Activated CD4-positive, alpha-beta T cell treated with anti-CD3 and anti-CD28 coated beads, Interleukin-2, amount 10 ng/mL, durations not matched to agents 24 days and 14 days (primary cell): ENCODE measurements at regions not wholly inside any gene's neighbourhood (a gene's known extent, or its start where the extent isn't known, plus 50 kb on each side); places are given as distances from the start of the nearest gene placed in this dataset.
"Not testable (repeated sequence)": the region's sequence is repeated elsewhere in the genome, so short reads cannot be mapped to it uniquely, and the experiment has no call there.

Experiments
- DNase-seq: peaks from one replicate; pipeline ENCODE4 v3.0.0; 2022
- H3K27ac Mint-ChIP-seq: one replicate; pipeline ENCODE4 v1.8.0; 2022; ENCODE audit warnings: mild to moderate bottlenecking, mixed read lengths
- H3K27me3 Mint-ChIP-seq: one replicate; pipeline ENCODE4 v1.8.0; 2022; ENCODE audit warnings: mixed read lengths
- H3K36me3 Mint-ChIP-seq: one replicate; pipeline ENCODE4 v1.8.0; 2022; ENCODE audit warnings: low read depth, mild to moderate bottlenecking, mixed read lengths
- H3K4me1 Mint-ChIP-seq: one replicate; pipeline ENCODE4 v1.8.0; 2021; ENCODE audit warnings: mixed read lengths
- H3K4me3 Mint-ChIP-seq: one replicate; pipeline ENCODE4 v1.8.0; 2022; ENCODE audit warnings: mild to moderate bottlenecking, moderate library complexity, mixed read lengths
- H3K9me3 Mint-ChIP-seq: one replicate; pipeline ENCODE4 v1.8.0; 2021; ENCODE audit warnings: mixed read lengths
- intact Hi-C: fragments of 100-400 bp; cut with micrococcal nuclease; formaldehyde crosslinking; loops from one replicate; pipeline ENCODE4 v1.15.1; 2023

DNA sequence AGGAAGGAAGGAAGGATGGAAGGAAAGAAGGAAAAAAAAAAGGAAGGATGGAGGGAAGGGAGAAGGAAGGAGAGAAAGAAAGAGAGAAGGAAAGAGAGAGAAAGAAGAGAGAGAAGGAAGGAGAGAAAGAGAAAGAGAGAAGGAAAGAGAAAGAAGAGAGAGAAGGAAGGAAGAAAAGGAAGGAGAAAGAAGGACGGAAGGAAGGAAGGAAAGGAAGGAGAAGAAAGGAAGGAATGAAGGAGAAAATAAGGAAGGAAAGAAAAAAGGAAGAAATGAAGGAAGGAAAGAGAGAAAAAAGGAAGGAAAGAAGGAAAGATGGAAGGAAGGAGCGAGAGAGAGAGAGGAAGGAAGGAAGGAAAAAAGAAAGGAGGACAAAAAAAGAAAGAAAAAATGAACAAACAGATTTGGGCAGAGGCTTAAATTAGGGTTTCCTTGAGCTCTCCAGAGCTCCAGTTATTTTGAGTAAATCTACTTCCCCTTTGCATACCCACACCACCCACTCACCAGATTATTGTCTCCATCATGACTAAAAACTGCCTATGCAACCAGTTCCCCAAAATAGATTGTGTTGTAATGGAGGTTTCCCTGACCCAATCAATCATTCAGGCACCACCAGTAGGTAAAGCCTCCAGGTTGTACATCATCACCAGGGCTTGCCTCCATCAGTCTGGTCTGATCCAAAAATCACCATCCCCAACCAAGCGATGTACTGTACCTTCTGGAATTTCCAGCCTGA, 1722.9 kb upstream of the PCDH10 start:
- no peak overlapping the region for H3K4me3 Mint-ChIP-seq
- peaks cover 7% of the 10 kb centered on the region for H3K9me3 Mint-ChIP-seq
- no peaks in the 10 kb centered on the region for H3K27me3 Mint-ChIP-seq
- DNase-seq = no peak
- no peaks in the 10 kb centered on the region for H3K4me1 Mint-ChIP-seq
- intact Hi-C loops = no loop called here
- H3K27ac Mint-ChIP-seq = no peak overlapping the region
- no peaks in the 10 kb centered on the region for H3K36me3 Mint-ChIP-seq

DNA sequence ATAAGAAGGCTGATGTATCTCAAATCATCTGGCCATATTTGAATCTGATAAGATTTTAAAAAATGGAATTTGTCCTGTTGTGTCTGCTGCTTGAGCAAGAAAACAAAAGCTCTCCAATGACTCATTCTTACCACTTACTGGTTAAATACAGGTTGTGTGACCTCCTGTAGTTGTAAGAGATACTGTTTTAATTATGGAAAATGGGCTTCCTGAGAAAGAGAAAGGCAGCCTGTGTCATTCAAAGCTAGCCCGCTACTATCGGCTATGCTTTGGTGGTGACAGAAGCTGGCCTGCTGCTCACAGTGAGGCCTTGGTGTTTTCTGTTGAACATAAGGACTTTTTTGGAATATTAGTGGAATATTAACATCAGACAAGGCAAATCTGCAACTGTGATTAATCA, 1722.1 kb upstream of the PCDH10 start:
- DNase-seq = no peak
- Mint-ChIP-seq H3K27ac (no peak overlapping the region), H3K36me3 (no peaks in the 10 kb centered on the region), H3K9me3 (peaks cover 7% of the 10 kb centered on the region), H3K27me3 (no peaks in the 10 kb centered on the region), H3K4me3 (no peak overlapping the region), H3K4me1 (no peaks in the 10 kb centered on the region)
- intact Hi-C loops = no loop called here

DNA sequence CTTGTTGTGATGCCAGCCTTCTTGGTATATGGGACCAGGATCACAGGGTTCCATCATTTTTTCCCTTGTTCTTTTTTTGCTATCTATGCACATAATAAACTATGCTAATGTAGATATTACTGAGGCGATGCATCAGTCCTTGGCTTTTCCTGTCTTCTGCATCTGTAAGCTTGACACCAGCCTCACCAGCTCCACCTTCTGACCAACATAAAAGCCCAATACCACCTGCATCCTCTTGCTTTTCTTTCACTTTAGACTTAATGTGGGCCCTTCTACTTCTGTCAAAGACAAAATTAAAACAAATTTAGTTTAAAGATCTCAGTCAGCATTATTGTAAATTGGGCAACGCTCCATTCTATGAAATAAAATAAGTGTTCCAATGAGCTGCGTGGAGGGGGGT, 1718.8 kb upstream of the PCDH10 start:
- intact Hi-C loops = no loop called here
- no peaks in the 10 kb centered on the region for H3K36me3 Mint-ChIP-seq
- no peaks in the 10 kb centered on the region for H3K4me1 Mint-ChIP-seq
- H3K27me3 Mint-ChIP-seq = no peaks in the 10 kb centered on the region
- H3K27ac Mint-ChIP-seq = no peak overlapping the region
- DNase-seq = no peak
- H3K4me3 Mint-ChIP-seq = no peak overlapping the region
- peaks cover 8% of the 10 kb centered on the region for H3K9me3 Mint-ChIP-seq

DNA sequence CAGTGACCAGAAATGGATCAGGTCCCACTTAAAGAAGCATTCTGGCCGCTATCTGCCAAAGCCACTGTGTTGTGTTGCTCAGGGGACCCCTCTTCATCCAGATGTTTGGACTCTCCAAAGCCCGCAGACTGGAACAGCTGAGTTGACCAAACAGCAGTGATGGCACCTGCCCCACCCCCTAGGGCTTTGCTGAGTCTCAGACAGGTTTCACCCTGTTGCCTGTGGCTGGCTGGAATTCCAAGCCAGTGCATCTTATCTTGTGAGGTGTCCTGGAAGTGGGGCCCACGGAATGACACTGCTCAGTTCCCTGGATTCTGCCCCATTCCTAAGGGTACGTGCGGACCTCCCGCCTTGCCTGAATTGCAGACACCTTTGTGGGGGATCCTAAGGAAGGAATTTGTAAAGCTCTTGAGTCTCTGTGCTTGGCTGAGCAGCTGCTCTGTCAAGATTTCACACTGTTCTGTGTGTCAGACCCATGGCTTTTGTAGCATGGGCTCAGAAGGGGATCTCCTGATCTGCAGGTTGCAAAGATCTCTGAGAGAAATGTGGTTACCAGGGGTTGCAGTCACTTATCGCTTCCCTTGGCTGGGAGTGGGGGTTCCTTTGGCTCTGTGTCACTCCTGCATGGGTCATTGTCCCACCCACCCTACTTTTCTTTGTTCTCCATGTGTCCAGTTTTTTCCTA, 1707.9 kb upstream of the PCDH10 start:
- peaks cover 9% of the 10 kb centered on the region for H3K9me3 Mint-ChIP-seq
- H3K4me1 Mint-ChIP-seq = no peaks in the 10 kb centered on the region
- no peak overlapping the region for H3K4me3 Mint-ChIP-seq
- no peaks in the 10 kb centered on the region for H3K36me3 Mint-ChIP-seq
- no peak overlapping the region for H3K27ac Mint-ChIP-seq
- DNase-seq = no peak
- intact Hi-C loops = no loop called here
- H3K27me3 Mint-ChIP-seq = no peaks in the 10 kb centered on the region

DNA sequence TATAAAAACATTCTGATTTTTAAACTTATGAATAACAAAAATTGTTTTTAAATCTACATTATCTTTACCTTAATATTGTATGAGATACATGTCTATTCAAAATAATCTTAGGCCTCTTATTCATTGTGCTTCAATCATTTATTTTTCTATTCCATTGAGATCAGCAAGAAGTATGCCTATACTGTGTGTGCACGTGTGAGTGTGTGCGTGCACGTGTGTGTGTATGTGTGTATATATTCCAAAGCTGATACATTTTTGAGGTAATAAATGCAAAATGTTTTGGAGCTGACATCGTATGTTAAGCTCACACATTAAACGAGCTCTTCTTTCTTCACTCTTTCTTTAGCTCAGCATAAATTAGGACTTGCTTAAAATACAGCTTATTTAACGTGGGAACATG, 1701.2 kb upstream of the PCDH10 start:
- Mint-ChIP-seq H3K27ac (no peak overlapping the region), H3K27me3 (no peaks in the 10 kb centered on the region), H3K9me3 (no peaks in the 10 kb centered on the region), H3K36me3 (no peaks in the 10 kb centered on the region), H3K4me3 (no peak overlapping the region), H3K4me1 (no peaks in the 10 kb centered on the region)
- intact Hi-C loops = no loop called here
- no peak for DNase-seq

DNA sequence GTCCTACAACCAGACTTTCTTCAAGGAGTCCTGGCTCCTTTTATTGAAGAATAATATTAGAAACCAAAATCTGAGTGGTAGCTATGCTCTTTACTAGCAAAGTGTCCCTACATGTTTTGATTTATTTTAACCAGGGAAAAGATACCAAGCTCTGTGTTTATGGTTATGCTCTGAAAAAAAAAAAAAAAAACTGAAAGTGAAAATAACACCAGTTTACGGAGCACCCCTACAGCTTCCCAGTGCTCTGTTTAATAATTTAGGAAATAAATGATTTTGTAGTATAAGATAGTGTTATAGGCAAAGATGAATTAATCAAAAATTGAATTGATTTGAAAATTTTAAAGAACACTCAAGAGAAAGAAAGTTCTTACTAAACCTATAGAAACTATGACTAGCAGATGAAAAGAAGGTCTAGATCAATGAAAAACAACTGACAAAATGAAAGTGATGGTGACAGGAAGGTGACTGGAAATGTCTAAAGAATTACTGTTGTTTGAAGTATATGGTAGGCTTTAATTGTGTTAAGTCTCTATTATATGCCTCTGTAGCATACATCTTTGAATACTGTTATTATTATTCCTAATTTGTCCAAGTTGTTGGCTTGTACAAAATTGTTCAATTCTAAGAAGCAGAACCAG, 1698.4 kb upstream of the PCDH10 start:
- Mint-ChIP-seq H3K36me3 (no peaks in the 10 kb centered on the region), H3K9me3 (no peaks in the 10 kb centered on the region), H3K27ac (no peak overlapping the region), H3K4me3 (no peak overlapping the region), H3K4me1 (no peaks in the 10 kb centered on the region), H3K27me3 (no peaks in the 10 kb centered on the region)
- no peak for DNase-seq
- intact Hi-C loops = no loop called here

DNA sequence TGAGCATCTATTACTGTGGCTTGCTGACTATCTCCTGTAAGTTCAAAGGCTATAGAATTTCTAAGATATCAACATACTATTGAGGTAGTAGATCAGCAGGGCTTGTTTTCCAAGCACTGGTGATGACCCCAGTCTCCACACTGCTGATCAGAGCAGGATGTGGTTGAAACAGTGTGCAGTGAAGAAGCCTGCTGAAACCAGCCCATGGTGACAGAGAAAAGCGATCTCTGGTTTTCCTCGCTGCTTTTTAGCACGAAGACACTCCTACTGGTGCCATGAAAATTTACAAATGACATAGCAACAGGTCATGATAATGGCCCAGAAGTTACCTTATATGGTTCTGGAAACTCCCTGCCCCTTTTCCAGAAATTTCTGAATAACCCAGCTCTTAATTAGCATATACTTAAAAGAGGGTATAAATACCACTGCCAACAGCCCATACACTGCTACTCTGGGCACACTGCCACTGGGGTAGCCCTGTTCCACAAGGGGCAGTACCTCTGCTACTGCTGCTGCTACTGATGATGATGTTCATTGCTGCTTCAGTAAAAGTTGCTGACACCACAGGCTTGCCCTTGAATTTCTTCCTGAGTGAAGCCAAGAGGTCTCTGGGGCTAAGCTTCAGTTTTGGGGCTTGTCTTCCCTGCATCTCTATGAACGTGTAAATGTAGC, 1689.5 kb upstream of the PCDH10 start:
- H3K4me3 Mint-ChIP-seq = no peak overlapping the region
- DNase-seq = no peak
- no peaks in the 10 kb centered on the region for H3K4me1 Mint-ChIP-seq
- no peaks in the 10 kb centered on the region for H3K27me3 Mint-ChIP-seq
- H3K36me3 Mint-ChIP-seq = no peaks in the 10 kb centered on the region
- H3K27ac Mint-ChIP-seq = no peak overlapping the region
- intact Hi-C loops = no loop called here
- no peaks in the 10 kb centered on the region for H3K9me3 Mint-ChIP-seq

DNA sequence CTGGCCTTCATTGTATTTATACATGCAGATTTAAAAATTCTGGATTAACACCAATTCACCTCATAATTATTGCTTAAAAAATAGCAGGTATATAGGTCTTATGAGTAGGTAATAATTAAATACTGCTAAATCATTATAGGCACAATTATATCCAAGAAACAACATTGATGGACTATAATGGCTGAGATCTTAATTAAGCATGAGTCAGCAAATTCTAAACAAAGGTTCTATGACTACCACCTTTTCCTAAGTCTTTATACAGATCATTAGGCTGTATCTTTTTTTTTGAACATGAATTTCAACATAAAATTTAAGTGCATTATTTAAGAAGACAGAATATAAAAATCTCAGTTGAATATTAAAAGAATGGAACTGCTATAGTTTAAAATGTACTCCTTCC, 1678.7 kb upstream of the PCDH10 start:
- Mint-ChIP-seq H3K27ac (no peak overlapping the region), H3K36me3 (no peaks in the 10 kb centered on the region), H3K27me3 (no peaks in the 10 kb centered on the region), H3K9me3 (no peaks in the 10 kb centered on the region), H3K4me1 (no peaks in the 10 kb centered on the region), H3K4me3 (no peak overlapping the region)
- intact Hi-C loops = no loop called here
- DNase-seq = no peak

DNA sequence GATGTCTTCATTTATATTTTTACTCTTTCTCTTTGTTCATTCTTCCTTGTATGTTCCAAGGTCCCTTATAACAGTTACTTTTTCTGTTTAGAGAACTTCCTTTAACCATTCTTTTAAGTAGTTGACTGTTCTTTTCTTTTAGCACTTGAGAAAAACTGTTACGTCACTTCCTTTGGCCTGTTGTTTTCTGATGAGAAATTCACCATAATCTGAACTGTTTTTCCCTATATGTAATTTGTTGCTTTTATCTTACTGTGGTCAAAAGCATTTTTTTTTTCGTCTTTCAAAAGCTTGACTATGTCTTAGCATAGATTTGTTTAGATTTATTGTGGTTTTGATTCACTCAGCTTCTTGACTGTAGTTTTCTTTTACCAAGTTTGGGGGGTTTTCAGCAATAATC, 1660.3 kb upstream of the PCDH10 start:
- intact Hi-C loops = no loop called here
- Mint-ChIP-seq H3K27ac (no peak overlapping the region), H3K27me3 (no peaks in the 10 kb centered on the region), H3K4me3 (no peak overlapping the region), H3K9me3 (no peaks in the 10 kb centered on the region), H3K36me3 (no peaks in the 10 kb centered on the region), H3K4me1 (no peaks in the 10 kb centered on the region)
- no peak for DNase-seq

DNA sequence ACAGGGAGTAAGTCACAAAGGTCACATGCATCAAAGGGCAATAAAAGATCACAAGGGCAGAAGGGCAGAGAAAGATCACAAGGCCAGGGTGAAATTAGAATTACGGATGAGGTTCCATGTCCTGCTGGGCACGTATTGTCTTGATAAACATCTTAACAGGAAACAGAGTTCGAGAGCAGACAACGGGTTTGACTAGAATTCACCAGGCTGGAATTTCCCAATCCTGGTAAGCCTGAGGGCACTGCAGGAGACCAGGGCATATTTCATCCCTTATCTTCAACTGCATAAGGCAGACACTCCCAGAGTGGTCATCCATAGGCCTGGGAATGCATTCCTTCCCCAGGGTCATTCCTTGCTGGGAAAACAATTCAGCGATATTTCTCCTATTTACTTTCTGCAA, 1652.9 kb upstream of the PCDH10 start:
- DNase-seq, intact Hi-C loops, H3K27me3 Mint-ChIP-seq, H3K36me3 Mint-ChIP-seq, H3K27ac Mint-ChIP-seq, H3K4me3 Mint-ChIP-seq, H3K9me3 Mint-ChIP-seq, H3K4me1 Mint-ChIP-seq: not testable (repeated sequence)

DNA sequence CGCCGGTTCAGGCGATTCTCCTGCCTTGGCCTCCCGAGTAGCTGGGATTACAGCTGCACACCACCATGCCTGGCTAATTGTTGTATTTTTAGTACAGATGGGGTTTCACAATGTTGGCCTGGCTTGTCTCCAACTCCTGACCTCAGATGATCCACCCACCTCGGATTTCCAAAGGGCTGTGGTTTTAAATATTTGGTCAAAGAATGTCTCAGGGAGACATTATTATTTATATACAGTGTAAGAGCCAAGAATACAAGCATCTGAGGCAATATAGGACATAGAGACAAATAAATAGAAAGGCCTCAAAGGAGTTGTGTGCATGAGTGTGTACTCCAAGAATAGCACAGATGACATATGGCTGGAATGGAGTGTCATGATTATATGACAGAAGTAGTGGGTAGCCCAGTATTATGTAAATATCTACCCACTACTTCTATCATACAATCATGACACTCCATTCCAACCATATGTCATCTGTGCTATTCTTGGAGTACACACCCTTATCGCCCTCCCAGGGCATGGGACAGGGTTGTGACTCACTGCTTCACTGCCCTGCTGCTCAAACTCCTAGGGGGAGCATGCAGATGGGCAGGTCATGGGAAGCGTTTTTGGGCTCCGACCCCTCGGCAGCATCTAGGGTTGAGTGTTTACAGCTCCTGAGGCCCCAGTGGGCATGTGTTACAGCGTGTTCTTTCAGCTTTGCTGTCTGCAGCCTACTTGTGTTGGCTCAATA, 1649.8 kb upstream of the PCDH10 start:
- H3K4me1 Mint-ChIP-seq = no peaks in the 10 kb centered on the region
- no peaks in the 10 kb centered on the region for H3K36me3 Mint-ChIP-seq
- H3K27me3 Mint-ChIP-seq = no peaks in the 10 kb centered on the region
- no peaks in the 10 kb centered on the region for H3K9me3 Mint-ChIP-seq
- H3K4me3 Mint-ChIP-seq = no peak overlapping the region
- intact Hi-C loops = no loop called here
- DNase-seq = no peak
- H3K27ac Mint-ChIP-seq = no peak overlapping the region

DNA sequence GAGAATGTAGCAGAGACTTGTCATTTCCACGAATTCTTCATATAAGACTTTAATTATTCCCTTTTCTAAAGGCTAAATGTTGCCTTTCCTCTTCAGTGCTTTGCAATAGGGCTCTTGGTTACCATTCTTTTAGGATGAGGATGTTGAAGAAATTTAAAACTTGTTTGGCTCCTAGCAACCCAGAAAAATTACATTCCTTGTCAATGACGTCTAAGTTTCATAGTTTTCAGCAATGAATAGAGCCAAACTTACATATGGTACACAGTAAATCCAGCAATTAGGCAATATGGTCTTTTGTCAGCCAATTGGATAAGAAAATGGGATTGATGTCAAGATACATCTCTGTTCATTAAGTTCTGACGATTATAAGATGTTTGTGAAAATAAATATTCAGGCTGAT, 1639.6 kb upstream of the PCDH10 start:
- no peaks in the 10 kb centered on the region for H3K4me1 Mint-ChIP-seq
- intact Hi-C loops = no loop called here
- no peaks in the 10 kb centered on the region for H3K27me3 Mint-ChIP-seq
- no peak overlapping the region for H3K27ac Mint-ChIP-seq
- H3K9me3 Mint-ChIP-seq = no peaks in the 10 kb centered on the region
- DNase-seq = no peak
- H3K4me3 Mint-ChIP-seq = no peak overlapping the region
- no peaks in the 10 kb centered on the region for H3K36me3 Mint-ChIP-seq

DNA sequence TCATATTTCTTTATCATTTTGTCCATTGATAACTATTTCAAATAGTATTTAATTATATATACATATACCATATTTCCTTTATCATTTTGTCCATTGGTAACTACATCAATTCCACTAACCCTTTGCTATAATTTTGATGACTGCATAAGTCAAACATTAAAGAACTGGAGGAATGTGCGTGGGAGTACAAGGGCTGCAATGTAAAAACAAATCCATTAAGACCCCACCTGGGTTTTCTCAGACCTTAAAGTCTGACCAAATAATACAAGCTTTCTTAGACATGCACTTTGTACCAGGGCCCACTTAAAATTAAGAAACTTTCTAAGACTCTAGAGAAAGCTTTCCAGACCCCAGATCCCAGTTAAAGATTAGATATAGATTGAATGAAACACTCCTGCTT, 1622.4 kb upstream of the PCDH10 start:
- Mint-ChIP-seq H3K27me3 (no peaks in the 10 kb centered on the region), H3K4me3 (no peak overlapping the region), H3K4me1 (no peaks in the 10 kb centered on the region), H3K36me3 (no peaks in the 10 kb centered on the region), H3K9me3 (no peaks in the 10 kb centered on the region), H3K27ac (no peak overlapping the region)
- no peak for DNase-seq
- intact Hi-C loops = no loop called here

DNA sequence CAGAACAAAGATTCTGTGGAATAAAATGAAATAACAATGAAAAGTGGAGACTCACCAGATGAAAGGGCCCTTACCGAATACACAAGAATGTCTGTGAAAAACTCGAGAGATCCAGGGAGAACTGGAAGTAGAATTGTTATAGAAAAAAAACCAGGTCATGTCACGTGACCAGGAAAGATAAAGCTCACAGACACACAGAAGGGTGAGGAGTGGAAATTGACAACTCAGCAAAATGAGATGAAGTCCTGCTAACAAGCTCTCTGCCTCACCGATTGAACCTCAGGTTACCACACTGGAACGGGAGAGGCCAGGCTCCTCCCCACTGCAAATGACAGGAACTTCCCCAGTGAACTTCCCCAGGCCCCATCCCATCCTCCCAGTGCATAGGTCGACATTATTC, 1618.0 kb upstream of the PCDH10 start:
- H3K36me3 Mint-ChIP-seq = no peaks in the 10 kb centered on the region
- no peak overlapping the region for H3K4me3 Mint-ChIP-seq
- intact Hi-C loops = no loop called here
- no peak overlapping the region for H3K27ac Mint-ChIP-seq
- no peaks in the 10 kb centered on the region for H3K9me3 Mint-ChIP-seq
- H3K27me3 Mint-ChIP-seq = no peaks in the 10 kb centered on the region
- DNase-seq = no peak
- H3K4me1 Mint-ChIP-seq = no peaks in the 10 kb centered on the region
